Activated CD4-positive, alpha-beta T cell treated with anti-CD3 and anti-CD28 coated beads, Interleukin-2, amount 50 U/mL, for 1 hour (primary cell): ENCODE measurements at regions not wholly inside any gene's neighbourhood (a gene's known extent, or its start where the extent isn't known, plus 50 kb on each side); places are given as distances from the start of the nearest gene placed in this dataset.

ENCODE experiments used
- DNase-seq: peaks from one replicate; pipeline ENCODE4 v3.0.0-alpha.2; 2020

GRCh38 chr2:83744855-83745254, 714.2 kb downstream of the SUCLG1 start:
- no peak for DNase-seq

GRCh38 chr2:83742117-83742782, 716.8 kb downstream of the SUCLG1 start:
- DNase-seq: no peak

GRCh38 chr2:83730223-83730622, 728.9 kb downstream of the SUCLG1 start:
- no peak for DNase-seq

GRCh38 chr2:83725735-83726134, 733.3 kb downstream of the SUCLG1 start:
- DNase-seq: no peak

GRCh38 chr2:83705146-83705545, 753.9 kb downstream of the SUCLG1 start:
- no peak for DNase-seq

- no peak for DNase-seq
Measured at GRCh38 chr2:83703598-83703997, 755.5 kb downstream of the SUCLG1 start.

- DNase-seq: no peak
Measured at GRCh38 chr2:83696838-83697237, 762.2 kb downstream of the SUCLG1 start.

GRCh38 chr2:83695530-83695929, 763.5 kb downstream of the SUCLG1 start:
- no peak for DNase-seq

GRCh38 chr2:83695037-83695436, 764.0 kb downstream of the SUCLG1 start:
- no peak for DNase-seq

- no peak for DNase-seq
Measured at GRCh38 chr2:83689402-83689801, 769.7 kb downstream of the SUCLG1 start.

- DNase-seq: no peak
Measured at GRCh38 chr2:83686863-83687262, 772.2 kb downstream of the SUCLG1 start.

- no peak for DNase-seq
Measured at GRCh38 chr2:83674050-83674449, 785.0 kb downstream of the SUCLG1 start.

GRCh38 chr2:83665894-83666293, 793.2 kb downstream of the SUCLG1 start:
- DNase-seq: no peak

GRCh38 chr2:83665154-83665553, 793.9 kb downstream of the SUCLG1 start:
- no peak for DNase-seq

GRCh38 chr2:83661711-83662110, 797.4 kb downstream of the SUCLG1 start:
- DNase-seq: no peak

- no peak for DNase-seq
Measured at GRCh38 chr2:83654091-83654611, 804.9 kb downstream of the SUCLG1 start.

GRCh38 chr2:83650898-83651297, 808.2 kb downstream of the SUCLG1 start:
- DNase-seq: no peak

GRCh38 chr2:83650161-83650560, 808.9 kb downstream of the SUCLG1 start:
- DNase-seq: no peak

- no peak for DNase-seq
Measured at GRCh38 chr2:83640506-83640905, 818.6 kb downstream of the SUCLG1 start.

GRCh38 chr2:83633423-83633822, 825.7 kb downstream of the SUCLG1 start:
- no peak for DNase-seq

- no peak for DNase-seq
Measured at GRCh38 chr2:83630351-83630750, 828.7 kb downstream of the SUCLG1 start.

- no peak for DNase-seq
Measured at GRCh38 chr2:83615511-83615910, 843.6 kb downstream of the SUCLG1 start.

- no peak for DNase-seq
Measured at GRCh38 chr2:83613178-83613577, 845.9 kb downstream of the SUCLG1 start.

GRCh38 chr2:83602753-83603152, 856.3 kb downstream of the SUCLG1 start:
- DNase-seq: no peak

GRCh38 chr2:83596592-83597282, 862.3 kb downstream of the SUCLG1 start:
- DNase-seq: no peak
